ENCODE measurements at regions not wholly inside any gene's neighbourhood (a gene's known extent, or its start where the extent isn't known, plus 50 kb on each side); places are given as distances from the start of the nearest gene placed in this dataset.

DNA sequence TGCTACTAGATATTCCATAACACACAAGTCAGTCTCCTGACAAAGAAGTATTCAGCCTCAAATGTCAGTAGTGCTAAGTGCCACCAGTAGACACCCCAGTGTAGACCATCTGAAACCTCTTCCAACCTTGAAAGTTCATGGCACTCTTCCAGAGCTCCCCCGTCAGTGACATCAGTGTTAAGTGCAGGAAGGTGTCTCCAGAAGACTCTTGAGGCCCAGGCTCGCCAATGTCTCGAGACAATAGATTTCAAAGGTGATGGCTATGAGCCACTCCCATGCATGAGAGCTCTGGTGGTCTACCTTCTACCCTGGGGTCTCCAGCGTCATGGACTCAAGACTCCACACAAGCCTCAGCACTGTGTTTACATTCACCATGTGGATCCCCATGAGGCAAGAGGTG is 183.8 kb downstream of the SMAD2 start:
- no peaks in the 10 kb centered on the region for H3K4me1 ChIP-seq (ENCODE audit: control insufficient read depth, insufficient read depth, low read length)
- DNase-seq (ENCODE audit: low read depth, low spot score), result no peak
- H3K36me3 ChIP-seq (ENCODE audit: control insufficient read depth, insufficient read depth, low read length), result no peaks in the 10 kb centered on the region
- no peak overlapping the region for H3K27ac ChIP-seq (ENCODE audit: low read length)
- intact Hi-C loops (cut with micrococcal nuclease; ENCODE audit: unreplicated experiment) (loop anchor here (5.0 to 10.0 kb wide), 3 partner anchors 149 to 529 kb away; no protein-coding TSS in a partner anchor), in situ Hi-C loops (cut with HindIII; ENCODE audit: low pct_unique_long_range_greater_than_20kb, low sequenced_read_pairs) (no loop called here)
- H3K27me3 ChIP-seq (ENCODE audit: control insufficient read depth, insufficient read depth, low read length), result no peaks in the 10 kb centered on the region; the same call in 1 of the 2 replicates
- H3K4me3 ChIP-seq (ENCODE audit: low read depth in 2 of 2, low read length in 2 of 2), result no peak overlapping the region
- ATAC-seq, result no peak
- TF ChIP-seq, protein P1, sequence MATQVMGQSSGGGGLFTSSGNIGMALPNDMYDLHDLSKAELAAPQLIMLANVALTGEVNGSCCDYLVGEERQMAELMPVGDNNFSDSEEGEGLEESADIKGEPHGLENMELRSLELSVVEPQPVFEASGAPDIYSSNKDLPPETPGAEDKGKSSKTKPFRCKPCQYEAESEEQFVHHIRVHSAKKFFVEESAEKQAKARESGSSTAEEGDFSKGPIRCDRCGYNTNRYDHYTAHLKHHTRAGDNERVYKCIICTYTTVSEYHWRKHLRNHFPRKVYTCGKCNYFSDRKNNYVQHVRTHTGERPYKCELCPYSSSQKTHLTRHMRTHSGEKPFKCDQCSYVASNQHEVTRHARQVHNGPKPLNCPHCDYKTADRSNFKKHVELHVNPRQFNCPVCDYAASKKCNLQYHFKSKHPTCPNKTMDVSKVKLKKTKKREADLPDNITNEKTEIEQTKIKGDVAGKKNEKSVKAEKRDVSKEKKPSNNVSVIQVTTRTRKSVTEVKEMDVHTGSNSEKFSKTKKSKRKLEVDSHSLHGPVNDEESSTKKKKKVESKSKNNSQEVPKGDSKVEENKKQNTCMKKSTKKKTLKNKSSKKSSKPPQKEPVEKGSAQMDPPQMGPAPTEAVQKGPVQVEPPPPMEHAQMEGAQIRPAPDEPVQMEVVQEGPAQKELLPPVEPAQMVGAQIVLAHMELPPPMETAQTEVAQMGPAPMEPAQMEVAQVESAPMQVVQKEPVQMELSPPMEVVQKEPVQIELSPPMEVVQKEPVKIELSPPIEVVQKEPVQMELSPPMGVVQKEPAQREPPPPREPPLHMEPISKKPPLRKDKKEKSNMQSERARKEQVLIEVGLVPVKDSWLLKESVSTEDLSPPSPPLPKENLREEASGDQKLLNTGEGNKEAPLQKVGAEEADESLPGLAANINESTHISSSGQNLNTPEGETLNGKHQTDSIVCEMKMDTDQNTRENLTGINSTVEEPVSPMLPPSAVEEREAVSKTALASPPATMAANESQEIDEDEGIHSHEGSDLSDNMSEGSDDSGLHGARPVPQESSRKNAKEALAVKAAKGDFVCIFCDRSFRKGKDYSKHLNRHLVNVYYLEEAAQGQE (IDR thresholded peaks at IDR 0.05; ENCODE audit: insufficient read depth in 1 of 2, low read depth in 2 of 2, low read length in 1 of 2), result no peak
- no peak for TF ChIP-seq SIN3A (IDR thresholded peaks at IDR 0.05; ENCODE audit: borderline replicate concordance, insufficient read depth, low read depth, low read length)
- no peak for TF ChIP-seq POLR2AphosphoS5 (IDR thresholded peaks at IDR 0.05; ENCODE audit: low read depth, low read length)
- TF ChIP-seq, protein P2, sequence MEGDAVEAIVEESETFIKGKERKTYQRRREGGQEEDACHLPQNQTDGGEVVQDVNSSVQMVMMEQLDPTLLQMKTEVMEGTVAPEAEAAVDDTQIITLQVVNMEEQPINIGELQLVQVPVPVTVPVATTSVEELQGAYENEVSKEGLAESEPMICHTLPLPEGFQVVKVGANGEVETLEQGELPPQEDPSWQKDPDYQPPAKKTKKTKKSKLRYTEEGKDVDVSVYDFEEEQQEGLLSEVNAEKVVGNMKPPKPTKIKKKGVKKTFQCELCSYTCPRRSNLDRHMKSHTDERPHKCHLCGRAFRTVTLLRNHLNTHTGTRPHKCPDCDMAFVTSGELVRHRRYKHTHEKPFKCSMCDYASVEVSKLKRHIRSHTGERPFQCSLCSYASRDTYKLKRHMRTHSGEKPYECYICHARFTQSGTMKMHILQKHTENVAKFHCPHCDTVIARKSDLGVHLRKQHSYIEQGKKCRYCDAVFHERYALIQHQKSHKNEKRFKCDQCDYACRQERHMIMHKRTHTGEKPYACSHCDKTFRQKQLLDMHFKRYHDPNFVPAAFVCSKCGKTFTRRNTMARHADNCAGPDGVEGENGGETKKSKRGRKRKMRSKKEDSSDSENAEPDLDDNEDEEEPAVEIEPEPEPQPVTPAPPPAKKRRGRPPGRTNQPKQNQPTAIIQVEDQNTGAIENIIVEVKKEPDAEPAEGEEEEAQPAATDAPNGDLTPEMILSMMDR (IDR thresholded peaks at IDR 0.05), result no peak
- TF ChIP-seq TCF7L2 (IDR thresholded peaks at IDR 0.05; ENCODE audit: low read depth, low read length), result no peak
- CTCF ChIA-PET, result interaction anchor here (0.6 kb wide), 1 partner anchor 647 kb away, joined by 3 read pairs; no protein-coding TSS in a partner anchor
- no TSS peak for BruUV-seq (replicated peaks)
- H3K9me3 ChIP-seq (ENCODE audit: control insufficient read depth, insufficient read depth, low read depth, low read length), result no peaks in the 10 kb centered on the region
- POLR2A ChIA-PET, result no interaction called here

DNA sequence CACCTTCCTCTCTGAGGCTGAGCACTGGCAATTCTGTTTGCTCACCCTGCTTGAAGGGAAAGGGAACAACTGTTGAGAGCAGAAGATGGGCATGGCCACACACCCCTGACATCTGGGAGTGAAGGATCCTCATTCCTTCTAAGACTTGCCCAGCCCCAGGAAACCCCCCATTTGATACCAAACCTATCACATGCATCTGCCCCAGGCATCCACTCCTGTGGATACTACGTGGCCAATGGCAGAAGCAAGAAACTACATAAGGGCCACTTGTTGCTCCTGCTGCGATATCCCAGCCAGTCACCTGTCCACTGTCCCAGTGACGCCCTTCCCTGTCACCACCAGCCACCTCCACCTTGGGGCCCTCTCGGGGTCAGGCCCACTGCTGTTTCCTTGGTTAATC is 185.2 kb downstream of the SMAD2 start:
- in situ Hi-C loops (cut with HindIII; ENCODE audit: low pct_unique_long_range_greater_than_20kb, low sequenced_read_pairs), result no loop called here
- H3K4me1 ChIP-seq (ENCODE audit: control insufficient read depth, insufficient read depth, low read length), result no peaks in the 10 kb centered on the region
- ChIA-PET POLR2A (no interaction called here), CTCF (no interaction called here)
- TF ChIP-seq, protein P1 (IDR thresholded peaks at IDR 0.05; ENCODE audit: insufficient read depth in 1 of 2, low read depth in 2 of 2, low read length in 1 of 2), result no peak
- TF ChIP-seq, protein P2 (IDR thresholded peaks at IDR 0.05), result no peak
- no peak for TF ChIP-seq SIN3A (IDR thresholded peaks at IDR 0.05; ENCODE audit: borderline replicate concordance, insufficient read depth, low read depth, low read length)
- TF ChIP-seq TCF7L2 (IDR thresholded peaks at IDR 0.05; ENCODE audit: low read depth, low read length), result no peak
- no peak for TF ChIP-seq POLR2AphosphoS5 (IDR thresholded peaks at IDR 0.05; ENCODE audit: low read depth, low read length)
- H3K9me3 ChIP-seq (ENCODE audit: control insufficient read depth, insufficient read depth, low read depth, low read length), result no peaks in the 10 kb centered on the region
- no peaks in the 10 kb centered on the region for H3K36me3 ChIP-seq (ENCODE audit: control insufficient read depth, insufficient read depth, low read length)
- no peak overlapping the region for H3K4me3 ChIP-seq (ENCODE audit: low read depth in 2 of 2, low read length in 2 of 2)
- DNase-seq (ENCODE audit: low read depth, low spot score) (no peak), ATAC-seq (no peak)
- H3K27ac ChIP-seq (ENCODE audit: low read length), result no peak overlapping the region
- BruUV-seq (replicated peaks), result no TSS peak
- H3K27me3 ChIP-seq (ENCODE audit: control insufficient read depth, insufficient read depth, low read length), result no peaks in the 10 kb centered on the region
- intact Hi-C loops (cut with micrococcal nuclease; ENCODE audit: unreplicated experiment), result loop anchor here (5.0 to 10.0 kb wide), 3 partner anchors 148 to 528 kb away; no protein-coding TSS in a partner anchor

All from Panc1 (cell line).